ENCODE measurements at regions not wholly inside any gene's neighbourhood (a gene's known extent, or its start where the extent isn't known, plus 50 kb on each side); places are given as distances from the start of the nearest gene placed in this dataset.

DNA sequence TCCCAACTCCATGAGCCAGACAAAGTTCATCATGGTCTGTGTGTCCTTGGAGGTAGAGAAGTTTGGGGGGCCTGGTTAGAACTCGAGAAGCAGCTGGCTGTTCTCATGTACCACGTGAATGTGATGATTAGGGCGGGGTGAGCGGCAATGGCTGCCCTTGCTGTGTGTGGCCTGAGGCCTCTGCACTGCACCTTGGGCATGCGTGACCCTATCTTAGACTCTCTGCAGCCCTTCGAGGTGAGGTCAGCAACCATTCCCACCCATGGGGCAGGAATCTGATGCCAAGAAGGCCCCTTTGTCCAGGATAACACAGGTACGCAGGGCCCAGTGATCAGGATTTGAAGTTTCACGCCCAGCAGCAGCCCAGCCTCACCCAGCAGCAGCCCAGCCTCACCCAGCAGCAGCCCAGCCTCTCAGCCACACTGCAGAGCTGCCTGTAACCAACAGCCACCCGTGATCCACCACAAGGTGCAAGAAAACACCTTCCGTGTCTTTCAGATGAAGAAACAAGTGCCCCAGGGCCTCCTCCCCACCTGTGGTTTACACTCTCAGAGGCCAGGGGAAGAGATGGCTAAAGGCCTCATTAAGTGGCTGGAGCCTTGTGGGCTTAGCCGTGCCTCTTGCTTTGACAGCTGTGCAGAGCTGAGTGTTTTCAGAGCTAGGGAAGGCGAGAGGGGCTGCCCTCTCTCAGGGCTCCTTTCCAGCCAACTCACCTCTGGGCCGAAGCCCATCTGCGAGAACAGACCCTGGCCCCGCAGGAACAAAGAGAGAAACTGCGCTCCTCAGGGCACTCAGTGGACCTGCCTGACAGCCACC, 195.2 kb upstream of the CDH4 start:
- H3K36me3 Mint-ChIP-seq = no peaks in the 10 kb centered on the region
- no peak for ATAC-seq
- no peak overlapping the region for H3K4me3 Mint-ChIP-seq
- POLR2A ChIA-PET = no interaction called here
- H3K27ac Mint-ChIP-seq = no peak overlapping the region
- peaks cover 0 to 9% (median 2%) of the 10 kb centered on the region in 5 donors for H3K27me3 Mint-ChIP-seq
- DNase-seq = no peak
- peaks cover 0 to 1% (median 0%) of the 10 kb centered on the region in 9 donors for H3K9me3 Mint-ChIP-seq
- no peaks in the 10 kb centered on the region for H3K4me1 Mint-ChIP-seq

- H3K27me3 Mint-ChIP-seq = peaks cover 0 to 8% (median 2%) of the 10 kb centered on the region in 5 donors
- DNase-seq (no peak), ATAC-seq (no peak)
- no peaks in the 10 kb centered on the region for H3K4me1 Mint-ChIP-seq
- H3K36me3 Mint-ChIP-seq = no peaks in the 10 kb centered on the region
- H3K4me3 Mint-ChIP-seq = no peak overlapping the region
- POLR2A ChIA-PET = no interaction called here
- H3K27ac Mint-ChIP-seq = no peak overlapping the region
- H3K9me3 Mint-ChIP-seq = peaks cover 0 to 1% (median 0%) of the 10 kb centered on the region in 9 donors
Measured at GRCh38 chr20:61057443-61058121, 194.5 kb upstream of the CDH4 start.

DNA sequence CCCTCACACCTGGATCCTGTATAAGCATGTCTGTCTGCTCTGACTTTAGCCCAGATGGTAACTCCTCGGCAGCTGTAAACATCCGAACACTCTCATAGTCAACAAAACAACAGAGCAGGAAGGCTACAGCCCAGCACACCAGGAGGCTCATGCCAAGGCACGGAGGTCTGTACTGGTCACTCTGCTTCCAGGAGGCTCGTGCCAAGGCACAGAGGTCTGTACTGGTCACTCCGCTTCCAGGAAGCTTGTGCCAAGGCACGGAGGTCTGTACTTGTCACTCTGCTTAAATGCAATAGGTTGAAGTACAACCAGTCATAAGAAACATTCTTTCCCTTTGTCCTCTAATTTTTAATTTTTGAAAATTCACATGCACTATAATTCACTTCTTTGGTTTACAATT, 190.1 kb upstream of the CDH4 start:
- H3K27me3 Mint-ChIP-seq = peaks cover 0 to 8% (median 1%) of the 10 kb centered on the region in 5 donors
- no peaks in the 10 kb centered on the region for H3K4me1 Mint-ChIP-seq
- no peaks in the 10 kb centered on the region for H3K9me3 Mint-ChIP-seq
- POLR2A ChIA-PET = no interaction called here
- no peak overlapping the region for H3K27ac Mint-ChIP-seq
- no peaks in the 10 kb centered on the region for H3K36me3 Mint-ChIP-seq
- no peak overlapping the region for H3K4me3 Mint-ChIP-seq
- DNase-seq (no peak), ATAC-seq (no peak)

- H3K9me3 Mint-ChIP-seq = no peaks in the 10 kb centered on the region
- H3K36me3 Mint-ChIP-seq = no peaks in the 10 kb centered on the region
- H3K4me1 Mint-ChIP-seq = no peaks in the 10 kb centered on the region
- POLR2A ChIA-PET = no interaction called here
- H3K27ac Mint-ChIP-seq = no peak overlapping the region
- peaks cover 0 to 8% (median 0%) of the 10 kb centered on the region in 5 donors for H3K27me3 Mint-ChIP-seq
- H3K4me3 Mint-ChIP-seq = no peak overlapping the region
- DNase-seq = no peak
- no peak for ATAC-seq
Measured at GRCh38 chr20:61065853-61066252, 186.2 kb upstream of the CDH4 start.

DNA sequence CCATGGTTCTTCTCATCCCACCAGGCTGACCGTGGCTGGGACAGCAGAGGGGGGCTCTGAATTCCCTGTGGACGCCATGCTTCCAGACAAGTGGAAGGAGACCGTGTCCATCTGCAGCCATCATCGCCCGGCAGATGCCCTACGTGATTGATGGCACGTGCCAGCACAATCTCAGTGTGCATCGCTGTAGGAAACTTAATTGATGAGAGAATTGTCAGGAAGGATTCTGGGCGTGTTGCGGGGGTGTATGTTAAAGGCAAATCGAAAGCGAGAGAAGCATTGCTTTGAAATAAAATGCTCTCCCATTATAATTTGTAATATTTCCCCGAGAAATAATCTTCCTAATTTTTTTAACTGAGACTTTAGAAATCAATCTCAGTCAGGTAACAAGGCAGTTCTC, 185.5 kb upstream of the CDH4 start:
- peaks cover 0 to 8% (median 0%) of the 10 kb centered on the region in 5 donors for H3K27me3 Mint-ChIP-seq

GRCh38 chr20:61067221-61067620, 184.8 kb upstream of the CDH4 start:
- peaks cover 0 to 3% (median 0%) of the 10 kb centered on the region in 4 donors for H3K4me1 Mint-ChIP-seq
- no peaks in the 10 kb centered on the region for H3K9me3 Mint-ChIP-seq
- no peak overlapping the region for H3K27ac Mint-ChIP-seq
- peaks cover 0 to 8% (median 0%) of the 10 kb centered on the region in 5 donors for H3K27me3 Mint-ChIP-seq
- POLR2A ChIA-PET = no interaction called here
- H3K36me3 Mint-ChIP-seq = no peaks in the 10 kb centered on the region
- ATAC-seq = no peak
- DNase-seq = no peak
- no peak overlapping the region for H3K4me3 Mint-ChIP-seq

More for the DNA sequence above, 185.5 kb upstream of the CDH4 start:
- Mint-ChIP-seq H3K9me3 (no peaks in the 10 kb centered on the region), H3K4me3 (no peak overlapping the region), H3K27ac (no peak overlapping the region), H3K36me3 (no peaks in the 10 kb centered on the region), H3K4me1 (no peaks in the 10 kb centered on the region)
- DNase-seq = no peak
- no peak for ATAC-seq
- POLR2A ChIA-PET = no interaction called here

GRCh38 chr20:61072398-61072797, 179.7 kb upstream of the CDH4 start:
- H3K27me3 Mint-ChIP-seq = peaks cover 0 to 16% (median 0%) of the 10 kb centered on the region in 5 donors
- peaks cover 0 to 3% (median 0%) of the 10 kb centered on the region in 4 donors for H3K4me1 Mint-ChIP-seq
- no peak overlapping the region for H3K27ac Mint-ChIP-seq
- peaks cover 0 to 9% (median 0%) of the 10 kb centered on the region in 9 donors for H3K9me3 Mint-ChIP-seq
- DNase-seq (no peak), ATAC-seq (no peak)
- POLR2A ChIA-PET = no interaction called here
- H3K36me3 Mint-ChIP-seq = no peaks in the 10 kb centered on the region
- no peak overlapping the region for H3K4me3 Mint-ChIP-seq

DNA sequence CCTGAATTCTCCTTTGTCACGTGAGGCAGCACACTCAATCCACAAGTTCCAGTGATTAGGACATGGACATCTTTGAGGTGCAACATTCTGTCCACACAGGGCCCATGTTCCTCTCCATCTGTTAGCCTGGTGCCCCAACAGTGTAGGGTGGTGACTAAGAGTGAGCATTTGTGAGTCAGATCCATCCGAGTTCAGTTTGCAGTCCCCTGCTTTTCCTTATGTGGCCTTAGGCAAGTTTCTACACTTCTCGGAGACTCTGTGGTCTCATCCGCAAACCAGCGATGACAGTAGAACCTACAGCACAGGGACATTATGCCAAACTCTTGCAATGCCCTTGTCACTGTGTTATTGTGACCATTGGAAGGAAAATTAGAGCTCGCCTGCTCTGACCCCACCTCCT, 178.7 kb upstream of the CDH4 start:
- Mint-ChIP-seq H3K9me3 (peaks cover 0 to 9% (median 0%) of the 10 kb centered on the region in 9 donors), H3K4me3 (no peak overlapping the region), H3K4me1 (peaks cover 0 to 3% (median 0%) of the 10 kb centered on the region in 4 donors), H3K27me3 (peaks cover 0 to 13% (median 0%) of the 10 kb centered on the region in 5 donors), H3K27ac (no peak overlapping the region), H3K36me3 (no peaks in the 10 kb centered on the region)
- ATAC-seq (no peak), DNase-seq (no peak)
- POLR2A ChIA-PET = no interaction called here

- Mint-ChIP-seq H3K27me3 (peaks cover 0 to 16% (median 8%) of the 10 kb centered on the region in 5 donors), H3K9me3 (peaks cover 0 to 12% (median 0%) of the 10 kb centered on the region in 9 donors), H3K36me3 (no peaks in the 10 kb centered on the region), H3K4me3 (no peak overlapping the region), H3K4me1 (no peaks in the 10 kb centered on the region), H3K27ac (no peak overlapping the region)
- POLR2A ChIA-PET = no interaction called here
- DNase-seq (no peak), ATAC-seq (no peak)
Measured at GRCh38 chr20:61082720-61083119, 169.3 kb upstream of the CDH4 start.

GRCh38 chr20:61083431-61083830, 168.6 kb upstream of the CDH4 start:
- ATAC-seq (no peak), DNase-seq (no peak)
- Mint-ChIP-seq H3K27me3 (peaks cover 0 to 20% (median 8%) of the 10 kb centered on the region in 5 donors), H3K9me3 (peaks cover 0 to 12% (median 0%) of the 10 kb centered on the region in 9 donors), H3K27ac (no peak overlapping the region), H3K36me3 (no peaks in the 10 kb centered on the region), H3K4me3 (no peak overlapping the region), H3K4me1 (no peaks in the 10 kb centered on the region)
- POLR2A ChIA-PET = no interaction called here

GRCh38 chr20:61086031-61086430, 166.0 kb upstream of the CDH4 start:
- Mint-ChIP-seq H3K9me3 (peaks cover 0 to 8% (median 2%) of the 10 kb centered on the region in 9 donors), H3K27me3 (peaks cover 0 to 29% (median 7%) of the 10 kb centered on the region in 5 donors), H3K4me1 (no peaks in the 10 kb centered on the region), H3K4me3 (no peak overlapping the region), H3K27ac (no peak overlapping the region), H3K36me3 (no peaks in the 10 kb centered on the region)
- no peak for DNase-seq
- ATAC-seq = no peak
- POLR2A ChIA-PET = no interaction called here

DNA sequence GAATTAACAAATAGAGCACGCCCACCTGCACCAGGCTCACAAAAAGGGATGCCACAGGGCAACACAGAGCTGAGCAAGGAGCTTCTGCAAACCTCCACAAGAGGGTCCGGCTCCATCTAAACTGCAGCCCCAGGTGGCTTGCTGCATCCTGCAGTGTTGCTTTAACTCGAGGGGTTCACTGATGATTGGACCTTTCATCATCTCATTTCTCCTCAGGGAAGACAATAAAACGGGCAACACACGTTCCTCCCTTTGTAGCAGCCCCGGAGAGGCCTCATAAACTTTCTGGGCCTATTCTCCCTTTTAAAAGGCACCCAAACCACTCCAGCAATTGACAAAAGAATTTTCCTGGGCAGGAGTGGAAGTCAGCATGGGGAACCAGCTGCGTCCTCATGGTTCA, 161.5 kb upstream of the CDH4 start:
- no peaks in the 10 kb centered on the region for H3K4me1 Mint-ChIP-seq
- H3K9me3 Mint-ChIP-seq = peaks cover 3 to 37% (median 22%) of the 10 kb centered on the region in 9 donors
- no peak for ATAC-seq
- peaks cover 0 to 43% (median 3%) of the 10 kb centered on the region in 5 donors for H3K27me3 Mint-ChIP-seq
- no peak overlapping the region for H3K4me3 Mint-ChIP-seq
- H3K36me3 Mint-ChIP-seq = peaks cover 0 to 20% (median 0%) of the 10 kb centered on the region in 3 donors
- H3K27ac Mint-ChIP-seq = no peak overlapping the region
- DNase-seq = no peak
- POLR2A ChIA-PET = no interaction called here

- peaks cover 0 to 31% (median 3%) of the 10 kb centered on the region in 5 donors for H3K27me3 Mint-ChIP-seq
- H3K27ac Mint-ChIP-seq = no peak overlapping the region
- POLR2A ChIA-PET = no interaction called here
- H3K36me3 Mint-ChIP-seq = peaks cover 0 to 33% (median 0%) of the 10 kb centered on the region in 3 donors
- DNase-seq (no peak), ATAC-seq (no peak)
- peaks cover 10 to 52% (median 32%) of the 10 kb centered on the region in 9 donors for H3K9me3 Mint-ChIP-seq
- H3K4me3 Mint-ChIP-seq = no peak overlapping the region
- no peaks in the 10 kb centered on the region for H3K4me1 Mint-ChIP-seq
Measured at GRCh38 chr20:61092251-61092650, 159.8 kb upstream of the CDH4 start.
